Right lobe of liver (tissue), 6 donors: ENCODE measurements at regions not wholly inside any gene's neighbourhood (a gene's known extent, or its start where the extent isn't known, plus 50 kb on each side); places are given as distances from the start of the nearest gene placed in this dataset.

ENCODE experiments used
- ATAC-seq, 4 donors: fragments of 200-7000 bp; cut with Tn5 transposase; one replicate each; pipeline ENCODE4 v1.9.1; 2020; ENCODE audit warnings: mild to moderate bottlenecking in 4 of 4, moderate library complexity in 4 of 4
- DNase-seq, 3 donors: peaks; one replicate each; pipeline ENCODE4 v3.0.0-alpha.2; 2020
- H3K27ac ChIP-seq, 3 donors: fragments of 200-600 bp; one replicate each; pipeline ENCODE4 v1.8.0; 2022
- H3K27me3 ChIP-seq, 2 donors: fragments of 200-600 bp; one replicate each; pipeline ENCODE4 v1.8.0; 2022
- H3K36me3 ChIP-seq, 4 donors: fragments of 200-600 bp; sonication (generic) in 1 of 4; one replicate each; pipeline versions ENCODE4 v1.5.1 to v1.8.0; 2017 to 2022; ENCODE audit warnings: control low read depth in 1 of 4
- H3K4me1 ChIP-seq, 4 donors: fragments of 200-600 bp; sonication (generic) in 1 of 4; one replicate each; pipeline versions ENCODE4 v1.5.1 to v1.8.0; 2017 to 2022; ENCODE audit warnings: control low read depth in 1 of 4
- H3K4me3 ChIP-seq, 3 donors: fragments of 200-600 bp; one replicate each; pipeline ENCODE4 v1.8.0; 2022
- H3K9me3 ChIP-seq, 4 donors: fragments of 200-600 bp; sonication (generic) in 1 of 4; one replicate each; pipeline versions ENCODE4 v1.5.1 to v1.8.0; 2017 to 2022; ENCODE audit warnings: control low read depth in 1 of 4
- CTCF ChIP-seq, 4 donors: fragments of 200-600 bp in 3 of 4; fragments of 450-650 bp in 1 of 4; IDR thresholded peaks; one replicate each; pipeline versions ENCODE4 v1.5.1 to v1.8.0; 2016 to 2022; ENCODE audit warnings: antibody characterized with exemption in 4 of 4, mild to moderate bottlenecking in 2 of 4
- POLR2A ChIP-seq: fragments of 450-650 bp; IDR thresholded peaks from one replicate; pipeline ENCODE4 v1.6.1; 2017; ENCODE audit warnings: antibody characterized with exemption, mild to moderate bottlenecking
- WGBS: methylation state at CpG from one replicate; pipeline ENCODE4 v1.1.6; 2018; ENCODE audit warnings: low coverage, low lambda C conversion rate; ENCODE audit not compliant: insufficient coverage; ENCODE audit errors: missing lambda C conversion rate; 5-methylcytosine and 5-hydroxymethylcytosine counted together
- intact Hi-C, 2 donors: fragments of 100-400 bp; cut with DNase I; formaldehyde crosslinking; loops; one replicate each; pipeline versions ENCODE4 v1.11.2 to v1.14.1; 2022
- donor health status: DM: no; HTN: yes; CAD: no.
- donor health status: DM: no; HTN: no; CAD: no.
- donor health status: DM: no; HTN: no; CAD: no.
- donor health status: DM: no; HTN: yes; CAD: no.
- donor health status: DM: no; HTN: yes; CAD: no.

- TF ChIP-seq CTCF (IDR thresholded peaks at IDR 0.05) (no peak), POLR2A (no peak)
- Histone ChIP-seq H3K4me1 (no peaks in the 10 kb centered on the region), H3K36me3 (no peaks in the 10 kb centered on the region), H3K9me3 (no peaks in the 10 kb centered on the region), H3K4me3 (no peak overlapping the region), H3K27me3 (no peaks in the 10 kb centered on the region), H3K27ac (no peak overlapping the region)
- no peak for DNase-seq
- ATAC-seq: no peak
- intact Hi-C loops: no loop called here
- no CpG with 5 or more reads among the region's 1 CpG for WGBS
These were observed 433.5 kb upstream of the HSFY2 start for GRCh38 chrY:19207048-19207447.

GRCh38 chrY:19180824-19181223 lies 407.3 kb upstream of the HSFY2 start:
- no peaks in the 10 kb centered on the region for H3K9me3 ChIP-seq
- no peaks in the 10 kb centered on the region for H3K27me3 ChIP-seq
- TF ChIP-seq POLR2A (no peak), CTCF (IDR thresholded peaks at IDR 0.05) (no peak)
- H3K4me1 ChIP-seq: no peaks in the 10 kb centered on the region
- intact Hi-C loops: no loop called here
- no peak overlapping the region for H3K4me3 ChIP-seq
- no peaks in the 10 kb centered on the region for H3K36me3 ChIP-seq
- no peak for ATAC-seq
- H3K27ac ChIP-seq: no peak overlapping the region
- no CpG with 5 or more reads among the region's 3 CpGs for WGBS
- DNase-seq: no peak

GRCh38 chrY:19168202-19168565 lies 394.6 kb upstream of the HSFY2 start:
- no peak for TF ChIP-seq CTCF (IDR thresholded peaks at IDR 0.05)
- TF ChIP-seq POLR2A: no peak
- no peak overlapping the region for H3K4me3 ChIP-seq
- no peaks in the 10 kb centered on the region for H3K4me1 ChIP-seq
- H3K36me3 ChIP-seq: no peaks in the 10 kb centered on the region
- ATAC-seq (no peak), DNase-seq (no peak)
- WGBS: no CpG with 5 or more reads among the region's 5 CpGs
- no peak overlapping the region for H3K27ac ChIP-seq
- intact Hi-C loops: no loop called here
- H3K9me3 ChIP-seq: no peaks in the 10 kb centered on the region
- no peaks in the 10 kb centered on the region for H3K27me3 ChIP-seq

- DNase-seq: no peak
- Histone ChIP-seq H3K27ac (no peak overlapping the region), H3K4me1 (no peaks in the 10 kb centered on the region), H3K27me3 (no peaks in the 10 kb centered on the region), H3K36me3 (no peaks in the 10 kb centered on the region), H3K9me3 (no peaks in the 10 kb centered on the region), H3K4me3 (no peak overlapping the region)
- intact Hi-C loops: no loop called here
- no peak for ATAC-seq
- no CpG with 5 or more reads among the region's 13 CpGs for WGBS
- no peak for TF ChIP-seq CTCF (IDR thresholded peaks at IDR 0.05)
- TF ChIP-seq POLR2A: no peak
These were observed 394.0 kb upstream of the HSFY2 start for GRCh38 chrY:19167319-19168201.
